ENCODE measurements at regions not wholly inside any gene's neighbourhood (a gene's known extent, or its start where the extent isn't known, plus 50 kb on each side); places are given as distances from the start of the nearest gene placed in this dataset.

DNA sequence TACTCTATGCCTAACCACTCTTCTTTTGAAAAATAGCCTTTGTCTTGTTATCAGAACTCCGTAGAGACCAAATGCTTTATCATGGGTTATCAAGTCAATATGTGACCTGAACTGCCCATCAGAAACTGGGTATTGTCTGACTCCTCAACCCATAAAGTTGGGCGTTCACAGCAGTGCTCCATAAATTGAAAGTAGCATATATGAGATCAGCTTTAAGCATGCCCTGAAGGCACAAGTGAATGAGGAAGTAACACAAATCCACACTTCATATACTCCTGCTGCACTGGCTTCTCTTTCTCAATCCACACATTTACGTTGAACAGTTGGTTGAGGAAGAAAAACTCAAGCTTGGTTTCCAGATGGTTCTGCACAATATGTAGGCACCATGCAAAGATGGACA lies 1106.0 kb downstream of the STIM2 start (continued):
- TF ChIP-seq, protein P1, sequence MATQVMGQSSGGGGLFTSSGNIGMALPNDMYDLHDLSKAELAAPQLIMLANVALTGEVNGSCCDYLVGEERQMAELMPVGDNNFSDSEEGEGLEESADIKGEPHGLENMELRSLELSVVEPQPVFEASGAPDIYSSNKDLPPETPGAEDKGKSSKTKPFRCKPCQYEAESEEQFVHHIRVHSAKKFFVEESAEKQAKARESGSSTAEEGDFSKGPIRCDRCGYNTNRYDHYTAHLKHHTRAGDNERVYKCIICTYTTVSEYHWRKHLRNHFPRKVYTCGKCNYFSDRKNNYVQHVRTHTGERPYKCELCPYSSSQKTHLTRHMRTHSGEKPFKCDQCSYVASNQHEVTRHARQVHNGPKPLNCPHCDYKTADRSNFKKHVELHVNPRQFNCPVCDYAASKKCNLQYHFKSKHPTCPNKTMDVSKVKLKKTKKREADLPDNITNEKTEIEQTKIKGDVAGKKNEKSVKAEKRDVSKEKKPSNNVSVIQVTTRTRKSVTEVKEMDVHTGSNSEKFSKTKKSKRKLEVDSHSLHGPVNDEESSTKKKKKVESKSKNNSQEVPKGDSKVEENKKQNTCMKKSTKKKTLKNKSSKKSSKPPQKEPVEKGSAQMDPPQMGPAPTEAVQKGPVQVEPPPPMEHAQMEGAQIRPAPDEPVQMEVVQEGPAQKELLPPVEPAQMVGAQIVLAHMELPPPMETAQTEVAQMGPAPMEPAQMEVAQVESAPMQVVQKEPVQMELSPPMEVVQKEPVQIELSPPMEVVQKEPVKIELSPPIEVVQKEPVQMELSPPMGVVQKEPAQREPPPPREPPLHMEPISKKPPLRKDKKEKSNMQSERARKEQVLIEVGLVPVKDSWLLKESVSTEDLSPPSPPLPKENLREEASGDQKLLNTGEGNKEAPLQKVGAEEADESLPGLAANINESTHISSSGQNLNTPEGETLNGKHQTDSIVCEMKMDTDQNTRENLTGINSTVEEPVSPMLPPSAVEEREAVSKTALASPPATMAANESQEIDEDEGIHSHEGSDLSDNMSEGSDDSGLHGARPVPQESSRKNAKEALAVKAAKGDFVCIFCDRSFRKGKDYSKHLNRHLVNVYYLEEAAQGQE (IDR thresholded peaks at IDR 0.05; ENCODE audit: low read depth, low read length): no peak
- no peak for TF ChIP-seq MXI1 (IDR thresholded peaks at IDR 0.05; ENCODE audit: low read depth, low read length)
- TF ChIP-seq NFIC (IDR thresholded peaks at IDR 0.05; ENCODE audit: borderline replicate concordance): no peak
- TF ChIP-seq MEF2A (IDR thresholded peaks at IDR 0.05; ENCODE audit: borderline replicate concordance, low read depth): no peak

DNA sequence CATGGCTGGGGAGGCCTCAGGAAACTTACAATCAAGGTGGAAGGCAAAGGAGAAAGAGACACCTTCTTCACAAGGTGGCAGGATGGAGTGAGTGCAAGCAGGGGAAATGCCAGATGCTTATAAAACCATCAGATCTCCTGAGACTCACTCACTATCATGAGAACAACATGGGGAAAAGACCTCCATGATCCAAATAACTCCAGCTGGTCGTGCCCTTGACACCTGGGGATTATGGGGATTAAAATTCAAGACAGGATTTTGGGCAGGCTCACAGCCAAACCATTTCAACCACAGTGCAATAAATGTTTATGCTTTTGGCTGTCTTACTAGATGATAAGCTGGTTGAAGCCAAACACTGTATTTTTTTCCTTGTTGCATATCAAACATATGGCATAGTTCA lies 1112.4 kb downstream of the STIM2 start:
- WGBS (ENCODE audit: low lambda C conversion rate): 0% methylated on average over 1 of the region's 1 CpG
- DNase-seq: no peak
- H4K20me1 ChIP-seq (ENCODE audit: insufficient read depth): no peaks in the 10 kb centered on the region
- H3K9ac ChIP-seq: no peak overlapping the region
- H2AFZ ChIP-seq (ENCODE audit: low read depth): no peak overlapping the region
- no peak overlapping the region for H3K4me2 ChIP-seq
- ChIA-PET CTCF (no interaction called here), POLR2A (no interaction called here)
- no peak overlapping the region for H3K27ac ChIP-seq (ENCODE audit: low read depth in 2 of 2, low read length in 1 of 2)
- TF ChIP-seq FOXJ3 (CRISPR knock-in tag; IDR thresholded peaks at IDR 0.05) (no peak), MEF2A (IDR thresholded peaks at IDR 0.05; ENCODE audit: borderline replicate concordance, low read depth) (no peak), RXRA (IDR thresholded peaks at IDR 0.05; ENCODE audit: borderline replicate concordance, low read depth) (no peak), NRF1 (IDR thresholded peaks at IDR 0.05; ENCODE audit: low read depth, low read length) (no peak), TAF1 (IDR thresholded peaks at IDR 0.05; ENCODE audit: borderline replicate concordance, low read depth, low read length) (no peak), FOSL2 (IDR thresholded peaks at IDR 0.05; ENCODE audit: borderline replicate concordance, low read depth) (no peak), NFIC (IDR thresholded peaks at IDR 0.05; ENCODE audit: borderline replicate concordance) (no peak), TCF12 (IDR thresholded peaks at IDR 0.05) (no peak), MXI1 (IDR thresholded peaks at IDR 0.05; ENCODE audit: low read depth, low read length) (no peak), RCOR1 (IDR thresholded peaks at IDR 0.05; ENCODE audit: low read length) (no peak), ELF1 (IDR thresholded peaks at IDR 0.05) (no peak)
- TF ChIP-seq, protein P1 (IDR thresholded peaks at IDR 0.05; ENCODE audit: low read depth, low read length): no peak
- TF ChIP-seq, protein P2, sequence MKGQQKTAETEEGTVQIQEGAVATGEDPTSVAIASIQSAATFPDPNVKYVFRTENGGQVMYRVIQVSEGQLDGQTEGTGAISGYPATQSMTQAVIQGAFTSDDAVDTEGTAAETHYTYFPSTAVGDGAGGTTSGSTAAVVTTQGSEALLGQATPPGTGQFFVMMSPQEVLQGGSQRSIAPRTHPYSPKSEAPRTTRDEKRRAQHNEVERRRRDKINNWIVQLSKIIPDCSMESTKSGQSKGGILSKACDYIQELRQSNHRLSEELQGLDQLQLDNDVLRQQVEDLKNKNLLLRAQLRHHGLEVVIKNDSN (IDR thresholded peaks at IDR 0.05; ENCODE audit: borderline replicate concordance, low read depth): no peak
- TF ChIP-seq, protein P3, sequence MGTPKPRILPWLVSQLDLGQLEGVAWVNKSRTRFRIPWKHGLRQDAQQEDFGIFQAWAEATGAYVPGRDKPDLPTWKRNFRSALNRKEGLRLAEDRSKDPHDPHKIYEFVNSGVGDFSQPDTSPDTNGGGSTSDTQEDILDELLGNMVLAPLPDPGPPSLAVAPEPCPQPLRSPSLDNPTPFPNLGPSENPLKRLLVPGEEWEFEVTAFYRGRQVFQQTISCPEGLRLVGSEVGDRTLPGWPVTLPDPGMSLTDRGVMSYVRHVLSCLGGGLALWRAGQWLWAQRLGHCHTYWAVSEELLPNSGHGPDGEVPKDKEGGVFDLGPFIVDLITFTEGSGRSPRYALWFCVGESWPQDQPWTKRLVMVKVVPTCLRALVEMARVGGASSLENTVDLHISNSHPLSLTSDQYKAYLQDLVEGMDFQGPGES (IDR thresholded peaks at IDR 0.05; ENCODE audit: low read depth, low read length): no peak
- TF ChIP-seq, protein P4, sequence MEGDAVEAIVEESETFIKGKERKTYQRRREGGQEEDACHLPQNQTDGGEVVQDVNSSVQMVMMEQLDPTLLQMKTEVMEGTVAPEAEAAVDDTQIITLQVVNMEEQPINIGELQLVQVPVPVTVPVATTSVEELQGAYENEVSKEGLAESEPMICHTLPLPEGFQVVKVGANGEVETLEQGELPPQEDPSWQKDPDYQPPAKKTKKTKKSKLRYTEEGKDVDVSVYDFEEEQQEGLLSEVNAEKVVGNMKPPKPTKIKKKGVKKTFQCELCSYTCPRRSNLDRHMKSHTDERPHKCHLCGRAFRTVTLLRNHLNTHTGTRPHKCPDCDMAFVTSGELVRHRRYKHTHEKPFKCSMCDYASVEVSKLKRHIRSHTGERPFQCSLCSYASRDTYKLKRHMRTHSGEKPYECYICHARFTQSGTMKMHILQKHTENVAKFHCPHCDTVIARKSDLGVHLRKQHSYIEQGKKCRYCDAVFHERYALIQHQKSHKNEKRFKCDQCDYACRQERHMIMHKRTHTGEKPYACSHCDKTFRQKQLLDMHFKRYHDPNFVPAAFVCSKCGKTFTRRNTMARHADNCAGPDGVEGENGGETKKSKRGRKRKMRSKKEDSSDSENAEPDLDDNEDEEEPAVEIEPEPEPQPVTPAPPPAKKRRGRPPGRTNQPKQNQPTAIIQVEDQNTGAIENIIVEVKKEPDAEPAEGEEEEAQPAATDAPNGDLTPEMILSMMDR (IDR thresholded peaks at IDR 0.05): no peak
- TF ChIP-seq, protein P5, sequence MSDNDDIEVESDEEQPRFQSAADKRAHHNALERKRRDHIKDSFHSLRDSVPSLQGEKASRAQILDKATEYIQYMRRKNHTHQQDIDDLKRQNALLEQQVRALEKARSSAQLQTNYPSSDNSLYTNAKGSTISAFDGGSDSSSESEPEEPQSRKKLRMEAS (IDR thresholded peaks at IDR 0.05; ENCODE audit: low read depth): no peak
- H3F3A ChIP-seq (replicated peaks; ENCODE audit: insufficient read depth): no peaks in the 10 kb centered on the region
- H3K36me3 ChIP-seq (replicated peaks in 1 of 2; ENCODE audit: control insufficient read depth in 1 of 2, insufficient read depth in 2 of 2, low read length in 1 of 2): no peaks in the 10 kb centered on the region
- H3K4me1 ChIP-seq (ENCODE audit: control insufficient read depth in 1 of 2, insufficient read depth in 2 of 2, low read depth in 1 of 2, low read length in 1 of 2): no peaks in the 10 kb centered on the region
- H3K79me2 ChIP-seq (ENCODE audit: insufficient read depth): no peaks in the 10 kb centered on the region
- H3K4me3 ChIP-seq (ENCODE audit: low read depth in 2 of 2, low read length in 1 of 2): no peak overlapping the region
- no peaks in the 10 kb centered on the region for H3K9me2 ChIP-seq
- H3K9me3 ChIP-seq: no peaks in the 10 kb centered on the region
- no peaks in the 10 kb centered on the region; the same call in 1 of the 2 replicates for H3K27me3 ChIP-seq (ENCODE audit: insufficient read depth)

All from SK-N-SH (cell line).